ENCODE measurements at regions not wholly inside any gene's neighbourhood (a gene's known extent, or its start where the extent isn't known, plus 50 kb on each side); places are given as distances from the start of the nearest gene placed in this dataset.

DNA sequence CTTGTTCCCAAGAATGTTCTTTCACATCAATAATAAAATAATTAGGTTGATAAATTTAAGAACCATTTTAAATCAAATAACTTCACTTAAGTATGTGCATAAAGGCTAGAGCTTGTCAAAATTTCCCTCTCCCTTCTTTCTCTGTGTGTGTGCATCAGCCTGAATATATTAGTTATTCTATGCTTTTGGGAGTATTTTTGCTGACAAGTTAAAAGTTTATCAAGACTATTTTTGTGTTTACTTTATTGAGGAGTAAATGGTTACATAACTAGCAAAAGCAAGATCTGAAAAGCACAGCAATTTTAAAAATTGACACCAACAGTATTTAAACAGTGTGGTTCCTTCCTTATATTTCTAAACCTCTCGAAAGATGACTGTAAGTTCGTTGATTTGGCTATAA lies 261.7 kb downstream of the ISL1 start:
- TF ChIP-seq, protein P1, sequence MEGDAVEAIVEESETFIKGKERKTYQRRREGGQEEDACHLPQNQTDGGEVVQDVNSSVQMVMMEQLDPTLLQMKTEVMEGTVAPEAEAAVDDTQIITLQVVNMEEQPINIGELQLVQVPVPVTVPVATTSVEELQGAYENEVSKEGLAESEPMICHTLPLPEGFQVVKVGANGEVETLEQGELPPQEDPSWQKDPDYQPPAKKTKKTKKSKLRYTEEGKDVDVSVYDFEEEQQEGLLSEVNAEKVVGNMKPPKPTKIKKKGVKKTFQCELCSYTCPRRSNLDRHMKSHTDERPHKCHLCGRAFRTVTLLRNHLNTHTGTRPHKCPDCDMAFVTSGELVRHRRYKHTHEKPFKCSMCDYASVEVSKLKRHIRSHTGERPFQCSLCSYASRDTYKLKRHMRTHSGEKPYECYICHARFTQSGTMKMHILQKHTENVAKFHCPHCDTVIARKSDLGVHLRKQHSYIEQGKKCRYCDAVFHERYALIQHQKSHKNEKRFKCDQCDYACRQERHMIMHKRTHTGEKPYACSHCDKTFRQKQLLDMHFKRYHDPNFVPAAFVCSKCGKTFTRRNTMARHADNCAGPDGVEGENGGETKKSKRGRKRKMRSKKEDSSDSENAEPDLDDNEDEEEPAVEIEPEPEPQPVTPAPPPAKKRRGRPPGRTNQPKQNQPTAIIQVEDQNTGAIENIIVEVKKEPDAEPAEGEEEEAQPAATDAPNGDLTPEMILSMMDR (IDR thresholded peaks at IDR 0.05), result no peak
- ATAC-seq (no peak), DNase-seq (no peak)
- intact Hi-C loops (cut with DNase I), result no loop called here
- peaks cover 0 to 2% of the 10 kb centered on the region in 2 donors for H3K9me3 ChIP-seq
- no peak overlapping the region for H3K27ac ChIP-seq
- no peaks in the 10 kb centered on the region for H3K4me1 ChIP-seq
- no peak overlapping the region for H3K4me3 ChIP-seq
- no peaks in the 10 kb centered on the region for H3K27me3 ChIP-seq
- no peaks in the 10 kb centered on the region for H3K36me3 ChIP-seq

DNA sequence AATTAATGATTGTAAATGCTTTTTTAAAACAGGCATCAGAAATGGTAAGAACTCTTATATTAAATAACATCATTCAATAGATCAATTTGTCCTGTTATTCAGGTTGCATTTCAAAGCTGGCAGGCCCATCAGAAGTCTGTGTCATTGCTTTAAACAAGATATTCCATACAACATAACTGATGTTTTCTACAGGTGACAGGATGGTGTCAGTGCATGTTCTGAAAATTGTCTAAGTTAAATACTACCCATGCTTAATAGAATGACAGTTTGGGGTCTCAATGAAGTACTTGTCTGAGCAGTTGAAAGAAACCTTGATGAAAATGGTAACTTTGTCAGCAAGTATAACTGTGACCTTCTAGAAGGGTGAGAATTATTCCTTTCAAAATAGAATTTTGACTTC lies 263.2 kb downstream of the ISL1 start:
- H3K36me3 ChIP-seq, result no peaks in the 10 kb centered on the region
- TF ChIP-seq, protein P1 (IDR thresholded peaks at IDR 0.05), result no peak
- H3K27me3 ChIP-seq, result no peaks in the 10 kb centered on the region
- no peak overlapping the region for H3K27ac ChIP-seq
- intact Hi-C loops (cut with DNase I), result no loop called here
- no peaks in the 10 kb centered on the region for H3K9me3 ChIP-seq
- ATAC-seq (no peak), DNase-seq (no peak)
- H3K4me1 ChIP-seq, result no peaks in the 10 kb centered on the region
- no peak overlapping the region for H3K4me3 ChIP-seq

DNA sequence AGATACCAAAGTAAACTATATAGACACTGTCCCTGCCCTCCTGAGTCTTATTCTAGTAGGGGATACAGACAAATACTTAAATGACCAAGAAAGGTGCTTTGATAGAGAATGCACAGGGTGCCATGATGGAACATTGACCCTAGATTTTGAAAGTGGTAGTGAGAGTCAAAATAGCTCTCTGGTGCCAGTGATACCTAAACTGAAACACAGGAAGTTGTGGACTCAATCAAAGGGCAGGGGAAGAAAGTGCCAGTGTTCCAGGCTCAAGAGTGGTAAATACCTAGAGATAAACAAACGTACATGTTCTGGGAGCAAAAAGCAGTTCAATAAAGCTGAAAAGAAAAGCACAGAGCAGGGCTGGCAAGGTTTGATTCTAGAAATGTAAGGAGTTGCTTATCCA lies 267.6 kb downstream of the ISL1 start:
- Histone ChIP-seq H3K27me3 (no peaks in the 10 kb centered on the region), H3K27ac (no peak overlapping the region), H3K9me3 (no peaks in the 10 kb centered on the region), H3K4me1 (no peaks in the 10 kb centered on the region), H3K36me3 (no peaks in the 10 kb centered on the region), H3K4me3 (no peak overlapping the region)
- no peak for DNase-seq
- no peak for ATAC-seq
- intact Hi-C loops (cut with DNase I), result no loop called here
- TF ChIP-seq, protein P1 (IDR thresholded peaks at IDR 0.05), result no peak

DNA sequence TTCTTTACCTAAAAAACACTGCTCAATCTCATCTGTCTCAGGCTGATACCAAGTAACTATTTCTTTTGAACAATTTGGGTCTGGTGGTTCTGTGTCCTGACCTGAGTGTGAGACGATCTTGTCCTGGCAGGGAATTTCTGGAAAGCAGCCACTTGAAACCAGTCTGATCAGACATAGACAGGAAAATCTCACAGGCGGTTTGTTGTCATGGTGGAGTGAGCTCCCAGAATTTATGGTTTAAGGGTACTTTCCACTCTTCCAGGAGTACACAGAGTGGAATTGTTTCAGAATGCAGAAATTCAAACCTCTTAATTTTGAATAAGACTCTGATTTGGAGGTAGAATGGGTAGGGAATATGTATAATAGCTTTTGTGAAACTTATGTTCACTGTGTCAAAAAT lies 268.2 kb downstream of the ISL1 start:
- no peaks in the 10 kb centered on the region for H3K27me3 ChIP-seq
- no peaks in the 10 kb centered on the region for H3K9me3 ChIP-seq
- DNase-seq (no peak), ATAC-seq (no peak)
- no peak overlapping the region for H3K4me3 ChIP-seq
- intact Hi-C loops (cut with DNase I), result no loop called here
- no peak overlapping the region for H3K27ac ChIP-seq
- H3K36me3 ChIP-seq, result no peaks in the 10 kb centered on the region
- no peaks in the 10 kb centered on the region for H3K4me1 ChIP-seq
- TF ChIP-seq, protein P1 (IDR thresholded peaks at IDR 0.05), result no peak

DNA sequence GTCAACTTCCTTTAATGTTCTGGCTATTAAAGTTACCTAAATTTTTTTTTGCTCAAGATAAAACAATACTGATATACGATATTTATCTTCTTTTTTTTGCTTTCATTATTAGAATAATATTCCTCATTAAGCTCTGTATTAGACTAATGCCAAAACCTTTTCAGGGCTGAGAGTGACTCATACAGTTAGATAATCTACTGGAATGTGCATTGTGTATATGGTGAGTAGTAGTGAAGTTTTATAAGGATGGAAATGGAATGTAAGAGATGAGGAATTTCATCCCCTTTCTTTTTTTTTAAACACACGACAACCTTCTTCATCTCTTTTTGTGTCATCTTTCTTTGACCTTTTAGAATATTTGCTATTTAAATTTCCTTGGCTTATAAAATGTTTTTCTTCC lies 268.6 kb downstream of the ISL1 start:
- H3K27ac ChIP-seq, result no peak overlapping the region
- H3K27me3 ChIP-seq, result no peaks in the 10 kb centered on the region
- TF ChIP-seq, protein P1 (IDR thresholded peaks at IDR 0.05), result no peak
- no peaks in the 10 kb centered on the region for H3K36me3 ChIP-seq
- intact Hi-C loops (cut with DNase I), result no loop called here
- no peak overlapping the region for H3K4me3 ChIP-seq
- ATAC-seq (no peak), DNase-seq (no peak)
- no peaks in the 10 kb centered on the region for H3K4me1 ChIP-seq
- no peaks in the 10 kb centered on the region for H3K9me3 ChIP-seq
